IMR-90 (cell line): ENCODE measurements at regions not wholly inside any gene's neighbourhood (a gene's known extent, or its start where the extent isn't known, plus 50 kb on each side); places are given as distances from the start of the nearest gene placed in this dataset.

ENCODE experiments used
- ATAC-seq: fragments of 200-7000 bp; cut with Tn5 transposase; 2 replicates; pipeline ENCODE4 v1.9.1; 2020; ENCODE audit warnings: low read depth, mild to moderate bottlenecking, moderate library complexity
- BruUV-seq: library from RNA; stranded (reverse); fragments of 400-500 nt; replicated peaks from 2 replicates; lab custom pipeline; 2021; lab: Mats Ljungman, UMichigan
- CTCF ChIA-PET: fragments of 300-600 bp; formaldehyde crosslinking; extraction: SDS; loops from one replicate; lab custom pipeline; 2021; ENCODE audit warnings: antibody characterized with exemption; lab: Yijun Ruan, JAX
- POLR2A ChIA-PET: fragments of 300-600 bp; sonication (Branson Sonifier 250); formaldehyde crosslinking; loops from one replicate; lab custom pipeline; 2022; ENCODE audit warnings: antibody characterized with exemption; ENCODE audit not compliant: unreplicated experiment; lab: Charles Lee
- DNase-seq: peaks from one replicate; pipeline ENCODE4 v3.0.0; 2013
- H2AFZ ChIP-seq: replicated peaks from 2 replicates; pipeline ENCODE3; 2013; ENCODE audit warnings: low read length, mild to moderate bottlenecking; ENCODE audit not compliant: poor library complexity
- H2AK5ac ChIP-seq: 2 replicates; pipeline ENCODE4 v1.6.1; 2013; ENCODE audit warnings: low read depth, low read length, inconsistent platforms
- H2AK9ac ChIP-seq: replicated peaks from 2 replicates; pipeline ENCODE3; 2013; ENCODE audit warnings: mild to moderate bottlenecking, low read depth, low read length, moderate library complexity; ENCODE audit not compliant: poor library complexity
- H2BK120ac ChIP-seq: 2 replicates; pipeline ENCODE4 v1.6.1; 2013; ENCODE audit warnings: low read depth, low read length, inconsistent platforms
- H2BK15ac ChIP-seq: 3 replicates; pipeline ENCODE4 v1.6.1; 2013; ENCODE audit warnings: low read depth, low read length, inconsistent platforms
- H2BK20ac ChIP-seq: 2 replicates; pipeline ENCODE4 v1.6.1; 2013; ENCODE audit warnings: low read depth, mild to moderate bottlenecking, inconsistent platforms, low read length, moderate library complexity
- H2BK5ac ChIP-seq: 2 replicates; pipeline ENCODE4 v1.6.1; 2013; ENCODE audit warnings: mild to moderate bottlenecking, low read depth, low read length, inconsistent platforms; ENCODE audit not compliant: poor library complexity, severe bottlenecking
- H3K14ac ChIP-seq: replicated peaks from 2 replicates; pipeline ENCODE4 v1.6.1; 2013; ENCODE audit warnings: low read depth, low read length, inconsistent platforms
- H3K18ac ChIP-seq: 2 replicates; pipeline ENCODE4 v1.6.1; 2013; ENCODE audit warnings: low read depth, low read length, control low read depth
- H3K23ac ChIP-seq: 2 replicates; pipeline ENCODE4 v1.6.1; 2013; ENCODE audit warnings: low read depth, low read length, inconsistent platforms
- H3K27ac ChIP-seq: 2 replicates; pipeline ENCODE4 v1.5.1; 2013; ENCODE audit warnings: mild to moderate bottlenecking, control low read depth, low read length; ENCODE audit not compliant: insufficient read depth
- H3K27me3 ChIP-seq: 2 replicates; pipeline ENCODE4 v1.6.1; 2013; ENCODE audit warnings: low read length; ENCODE audit not compliant: control insufficient read depth, insufficient read depth
- H3K36me3 ChIP-seq: 2 replicates; pipeline ENCODE4 v1.6.1; 2013; ENCODE audit warnings: low read length, mixed read lengths; ENCODE audit not compliant: control insufficient read depth, insufficient read depth
- H3K4ac ChIP-seq: 2 replicates; pipeline ENCODE4 v1.6.1; 2013; ENCODE audit warnings: low read depth, low read length, inconsistent platforms
- H3K4me1 ChIP-seq: 2 replicates; pipeline ENCODE4 v1.6.1; 2013; ENCODE audit warnings: low read length, mixed read lengths; ENCODE audit not compliant: control insufficient read depth, insufficient read depth
- H3K4me2 ChIP-seq: 2 replicates; pipeline ENCODE4 v1.6.1; 2013; ENCODE audit warnings: low read depth, mild to moderate bottlenecking, control low read depth, low read length, moderate library complexity
- H3K4me3 ChIP-seq: 2 replicates; pipeline ENCODE4 v1.5.1; 2013; ENCODE audit warnings: low read depth, mild to moderate bottlenecking, control low read depth, low read length, moderate library complexity; ENCODE audit not compliant: insufficient read depth
- H3K56ac ChIP-seq: 2 replicates; pipeline ENCODE4 v1.6.1; 2013; ENCODE audit warnings: low read length, inconsistent platforms; ENCODE audit not compliant: insufficient read depth; ENCODE audit errors: extremely low read depth
- H3K79me1 ChIP-seq, 2 experiments: 2 replicates each; pipeline ENCODE4 v1.6.1; 2013; ENCODE audit warnings: low read length in 2 of 2, inconsistent platforms in 1 of 2, low read depth in 1 of 2
- H3K9ac ChIP-seq: 2 replicates; pipeline ENCODE4 v1.6.1; 2013; ENCODE audit warnings: low read depth, low read length, control low read depth
- H3K9me1 ChIP-seq: 2 replicates; pipeline ENCODE4 v1.6.1; 2013; ENCODE audit warnings: low read length, inconsistent platforms; ENCODE audit not compliant: insufficient read depth
- H3K9me3 ChIP-seq: 2 replicates; pipeline ENCODE4 v1.6.1; 2013; ENCODE audit warnings: low read length; ENCODE audit not compliant: control insufficient read depth, insufficient read depth
- H4K20me1 ChIP-seq: 2 replicates; pipeline ENCODE4 v1.6.1; 2013; ENCODE audit warnings: low read length, inconsistent platforms; ENCODE audit not compliant: insufficient read depth
- H4K5ac ChIP-seq: 2 replicates; pipeline ENCODE4 v1.6.1; 2013; ENCODE audit warnings: mild to moderate bottlenecking, low read depth, low read length, control low read depth
- H4K8ac ChIP-seq, 2 experiments: 2 replicates each; pipeline ENCODE4 v1.6.1; 2013; ENCODE audit warnings: low read depth in 2 of 2, low read length in 2 of 2, control low read depth in 1 of 2, inconsistent platforms in 1 of 2
- H4K91ac ChIP-seq: 2 replicates; pipeline ENCODE4 v1.6.1; 2013; ENCODE audit warnings: low read depth, low read length, inconsistent platforms; ENCODE audit not compliant: insufficient read depth
- BHLHE40 ChIP-seq: fragments of 150-350 bp; IDR thresholded peaks from 2 replicates; pipeline ENCODE4 v1.6.1; 2016; ENCODE audit warnings: mild to moderate bottlenecking, low read depth, low read length
- CEBPB ChIP-seq: IDR thresholded peaks from 2 replicates; pipeline ENCODE4 v1.6.1; 2012; ENCODE audit warnings: low read depth, low read length, improper control_type of control experiment
- CHD1 ChIP-seq: IDR thresholded peaks from 2 replicates; pipeline ENCODE4 v1.6.1; 2012; ENCODE audit warnings: low read depth, low read length, improper control_type of control experiment
- CTCF ChIP-seq: conservative IDR thresholded peaks from 2 replicates; pipeline ENCODE4 v1.5.1; 2012; ENCODE audit warnings: mild to moderate bottlenecking, low read depth, low read length, improper control_type of control experiment
- ELK1 ChIP-seq: fragments of 150-350 bp; IDR thresholded peaks from 2 replicates; pipeline ENCODE4 v1.6.1; 2016; ENCODE audit warnings: low read depth, mild to moderate bottlenecking, low read length, moderate library complexity, borderline replicate concordance
- FOS ChIP-seq: fragments of 150-350 bp; IDR thresholded peaks from 2 replicates; pipeline ENCODE4 v1.6.1; 2016; ENCODE audit warnings: low read depth, low read length
- MAFK ChIP-seq: IDR thresholded peaks from 2 replicates; pipeline ENCODE4 v1.6.1; 2012; ENCODE audit warnings: low read depth, low read length, improper control_type of control experiment
- MXI1 ChIP-seq: IDR thresholded peaks from 2 replicates; pipeline ENCODE4 v1.6.1; 2012; ENCODE audit warnings: low read depth, mild to moderate bottlenecking, low read length, moderate library complexity, borderline replicate concordance
- NFE2L2 ChIP-seq: fragments of 150-350 bp; IDR thresholded peaks from 2 replicates; pipeline ENCODE4 v1.6.1; 2016; ENCODE audit warnings: low read depth, mild to moderate bottlenecking, low read length
- POLR2A ChIP-seq: IDR thresholded peaks from 2 replicates; pipeline ENCODE4 v1.6.1; 2012; ENCODE audit warnings: mild to moderate bottlenecking, low read depth, low read length
- RAD21 ChIP-seq: IDR thresholded peaks from 2 replicates; pipeline ENCODE4 v1.6.1; 2012; ENCODE audit warnings: low read length, improper control_type of control experiment
- RFX5 ChIP-seq: IDR thresholded peaks from 2 replicates; pipeline ENCODE4 v1.8.0; 2012; ENCODE audit warnings: low read depth, mild to moderate bottlenecking, low read length, moderate library complexity
- SMC3 ChIP-seq: fragments of 150-350 bp; IDR thresholded peaks from 2 replicates; pipeline ENCODE4 v1.6.1; 2016; ENCODE audit warnings: low read depth, mild to moderate bottlenecking, antibody characterized with exemption, low read length, moderate library complexity
- WGBS, 2 experiments: methylation state at CpG; one replicate each; pipeline versions ENCODE4 v1.1.5 to v1.1.7; 2013; ENCODE audit warnings: missing lambda C conversion rate in 2 of 2; ENCODE audit not compliant: insufficient read length in 1 of 2; ENCODE audit errors: extremely low coverage in 2 of 2; 5-methylcytosine and 5-hydroxymethylcytosine counted together
- dilution Hi-C: fragments of 300-500 bp; cut with HindIII; formaldehyde crosslinking; loops from one replicate; pipeline ENCODE4 v1.14.3; 2018; ENCODE audit warnings: low sequenced_read_pairs; ENCODE audit not compliant: unreplicated experiment
- in situ Hi-C: fragments of 300-500 bp; cut with MboI; formaldehyde crosslinking; loops from 3 replicates; pipeline ENCODE4 v1.14.3; 2019; ENCODE audit warnings: low sequenced_read_pairs, inconsistent platforms, mixed read lengths
- intact Hi-C: fragments of 100-400 bp; cut with micrococcal nuclease; formaldehyde crosslinking; loops from 2 replicates; pipeline ENCODE4 v1.10.0; 2022

- Histone ChIP-seq H2AFZ (no peak overlapping the region), H3K4me3 (no peak overlapping the region), H4K5ac (no peak overlapping the region), H2AK9ac (no peak overlapping the region), H3K4ac (no peak overlapping the region), H3K27ac (no peak overlapping the region), H3K9ac (no peak overlapping the region), H3K56ac (no peak overlapping the region), H4K91ac (no peak overlapping the region), H2BK120ac (no peak overlapping the region), H3K36me3 (no peaks in the 10 kb centered on the region), H4K20me1 (no peaks in the 10 kb centered on the region), H2AK5ac (no peak overlapping the region), H3K4me2 (no peak overlapping the region), H2BK15ac (no peak overlapping the region), H4K8ac (no peak overlapping the region), H3K9me3 (peaks cover 2% of the 10 kb centered on the region), H3K79me1 (no peaks in the 10 kb centered on the region), H2BK5ac (no peak overlapping the region), H3K23ac (no peak overlapping the region), H3K27me3 (no peaks in the 10 kb centered on the region), H3K18ac (no peak overlapping the region), H2BK20ac (no peak overlapping the region), H3K14ac (no peak overlapping the region), H3K4me1 (peaks cover 1% of the 10 kb centered on the region), H3K9me1 (no peaks in the 10 kb centered on the region)
- DNase-seq (no peak), ATAC-seq (no peak)
- ChIA-PET CTCF (interaction anchor here (1.0 kb wide), 1 partner anchor 25 kb away, joined by 4 read pairs; no protein-coding TSS in a partner anchor), POLR2A (interaction anchor here (0.7 kb wide), 1 partner anchor 90 kb away, joined by 14 read pairs; no protein-coding TSS in a partner anchor)
- intact Hi-C loops, result no loop called here
- dilution Hi-C loops, result no loop called here
- no TSS peak for BruUV-seq
- in situ Hi-C loops, result no loop called here
- 100% methylated on average over 2 of the region's 3 CpGs; no CpG with 5 or more reads in 1 of the 2 experiments for WGBS, 2 experiments
- TF ChIP-seq NFE2L2 (no peak), CHD1 (no peak), MXI1 (no peak), RFX5 (no peak), FOS (no peak), SMC3 (no peak), MAFK (no peak), CTCF (no peak), ELK1 (no peak), POLR2A (no peak), CEBPB (no peak), BHLHE40 (no peak), RAD21 (no peak)
Measured at GRCh38 chr10:91573320-91573719, 59.6 kb downstream of the PPP1R3C start.
